Epithelial cell of prostate (primary cell): ENCODE measurements at regions not wholly inside any gene's neighbourhood (a gene's known extent, or its start where the extent isn't known, plus 50 kb on each side); places are given as distances from the start of the nearest gene placed in this dataset.

Experiments used
- DNase-seq: peaks from one replicate; pipeline ENCODE4 v3.0.0-alpha.2; 2011; ENCODE audit warnings: low read depth, low spot score
- H3K27ac ChIP-seq: fragments of 450-650 bp; 2 replicates; pipeline ENCODE4 v1.5.1; 2017; ENCODE audit warnings: mild to moderate bottlenecking

- H3K27ac ChIP-seq = no peak overlapping the region
- DNase-seq = no peak
These were observed 201.8 kb upstream of the LARGE1 start for GRCh38 chr22:34122042-34122441.

- no peak overlapping the region for H3K27ac ChIP-seq
- DNase-seq = no peak
These were observed 209.6 kb upstream of the LARGE1 start for GRCh38 chr22:34129691-34130486.

GRCh38 chr22:34135749-34136148, 215.5 kb upstream of the LARGE1 start:
- no peak overlapping the region for H3K27ac ChIP-seq
- no peak for DNase-seq

GRCh38 chr22:34150023-34150422, 229.7 kb upstream of the LARGE1 start:
- no peak overlapping the region for H3K27ac ChIP-seq
- DNase-seq = no peak

GRCh38 chr22:34159491-34159890, 239.2 kb upstream of the LARGE1 start:
- no peak overlapping the region for H3K27ac ChIP-seq
- no peak for DNase-seq

GRCh38 chr22:34160141-34160783, 240.0 kb upstream of the LARGE1 start:
- DNase-seq = no peak
- no peak overlapping the region for H3K27ac ChIP-seq

- DNase-seq = no peak
- no peak overlapping the region for H3K27ac ChIP-seq
These were observed 241.3 kb upstream of the LARGE1 start for GRCh38 chr22:34161431-34162123.

GRCh38 chr22:34198976-34199375, 278.7 kb upstream of the LARGE1 start:
- no peak for DNase-seq
- H3K27ac ChIP-seq = no peak overlapping the region

GRCh38 chr22:34210301-34210700, 290.0 kb upstream of the LARGE1 start:
- no peak overlapping the region for H3K27ac ChIP-seq
- no peak for DNase-seq

GRCh38 chr22:34214372-34214771, 294.1 kb upstream of the LARGE1 start:
- no peak overlapping the region for H3K27ac ChIP-seq
- DNase-seq = no peak

- no peak for DNase-seq
These were observed 305.0 kb upstream of the LARGE1 start for GRCh38 chr22:34225278-34225677.

GRCh38 chr22:34236527-34236926, 316.3 kb upstream of the LARGE1 start:
- no peak overlapping the region for H3K27ac ChIP-seq
- DNase-seq = peak; percentile 5

More at GRCh38 chr22:34225278-34225677, 305.0 kb upstream of the LARGE1 start:
- H3K27ac ChIP-seq = no peak overlapping the region

GRCh38 chr22:34239421-34239820, 319.1 kb upstream of the LARGE1 start:
- no peak for DNase-seq
- no peak overlapping the region for H3K27ac ChIP-seq

GRCh38 chr22:34243023-34243422, 322.7 kb upstream of the LARGE1 start:
- DNase-seq = no peak

GRCh38 chr22:34255042-34255441, 334.8 kb upstream of the LARGE1 start:
- DNase-seq = no peak

More at GRCh38 chr22:34243023-34243422, 322.7 kb upstream of the LARGE1 start:
- no peak overlapping the region for H3K27ac ChIP-seq

GRCh38 chr22:34278121-34278520, 357.8 kb upstream of the LARGE1 start:
- H3K27ac ChIP-seq = no peak overlapping the region
- DNase-seq = no peak

More at GRCh38 chr22:34255042-34255441, 334.8 kb upstream of the LARGE1 start:
- no peak overlapping the region for H3K27ac ChIP-seq

- H3K27ac ChIP-seq = no peak overlapping the region
- no peak for DNase-seq
These were observed 361.5 kb upstream of the LARGE1 start for GRCh38 chr22:34281738-34282137.

- H3K27ac ChIP-seq = no peak overlapping the region
- no peak for DNase-seq
These were observed 363.6 kb upstream of the LARGE1 start for GRCh38 chr22:34283844-34284243.

- DNase-seq = no peak
These were observed 373.0 kb upstream of the LARGE1 start for GRCh38 chr22:34293324-34293723.

GRCh38 chr22:34294476-34294875, 374.2 kb upstream of the LARGE1 start:
- no peak overlapping the region for H3K27ac ChIP-seq
- no peak for DNase-seq

More at GRCh38 chr22:34293324-34293723, 373.0 kb upstream of the LARGE1 start:
- H3K27ac ChIP-seq = no peak overlapping the region

- no peak for DNase-seq
- no peak overlapping the region for H3K27ac ChIP-seq
These were observed 374.7 kb upstream of the LARGE1 start for GRCh38 chr22:34294986-34295385.
